ENCODE measurements at regions not wholly inside any gene's neighbourhood (a gene's known extent, or its start where the extent isn't known, plus 50 kb on each side); places are given as distances from the start of the nearest gene placed in this dataset.
"Not testable (repeated sequence)": the region's sequence is repeated elsewhere in the genome, so short reads cannot be mapped to it uniquely, and the experiment has no call there.

DNA sequence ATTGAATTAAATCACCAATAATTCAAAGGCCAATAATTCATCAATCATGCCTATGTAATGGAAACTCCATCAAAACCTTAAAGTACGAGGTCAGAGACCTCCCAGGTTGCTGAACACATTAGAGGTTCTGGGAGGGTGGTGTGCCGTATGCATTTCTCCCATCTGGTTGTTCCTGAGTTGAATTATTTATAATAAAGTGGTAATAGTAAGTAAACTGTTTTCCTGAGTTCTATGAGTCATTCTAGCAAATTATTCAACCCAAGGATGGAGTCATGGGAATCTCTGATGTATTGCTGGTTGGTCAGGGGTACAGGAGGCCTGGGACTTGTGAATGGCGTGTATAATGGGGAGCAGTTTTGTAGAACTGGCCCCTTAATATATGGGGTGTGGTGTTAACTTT is 191.7 kb downstream of the CARTPT start:
- DNase-seq, result no peak

DNA sequence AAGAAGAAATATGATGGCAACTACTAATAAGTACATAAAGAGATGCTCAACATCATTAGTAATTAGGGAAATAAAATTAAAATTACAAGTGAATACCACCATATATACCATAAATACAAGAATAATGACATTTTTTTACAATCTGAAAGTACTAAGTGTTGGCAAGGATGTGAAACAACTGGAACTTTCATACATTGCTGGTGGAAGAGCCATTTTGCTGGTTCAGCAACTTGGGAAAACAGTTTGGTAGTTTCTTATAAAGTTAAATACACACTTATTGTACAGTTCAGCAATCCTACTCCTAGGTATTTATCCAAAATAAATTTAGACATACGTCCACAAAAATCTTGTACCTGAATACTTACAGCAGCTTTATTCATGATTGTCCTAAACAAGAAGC is 192.9 kb downstream of the CARTPT start:
- no peak for DNase-seq

DNA sequence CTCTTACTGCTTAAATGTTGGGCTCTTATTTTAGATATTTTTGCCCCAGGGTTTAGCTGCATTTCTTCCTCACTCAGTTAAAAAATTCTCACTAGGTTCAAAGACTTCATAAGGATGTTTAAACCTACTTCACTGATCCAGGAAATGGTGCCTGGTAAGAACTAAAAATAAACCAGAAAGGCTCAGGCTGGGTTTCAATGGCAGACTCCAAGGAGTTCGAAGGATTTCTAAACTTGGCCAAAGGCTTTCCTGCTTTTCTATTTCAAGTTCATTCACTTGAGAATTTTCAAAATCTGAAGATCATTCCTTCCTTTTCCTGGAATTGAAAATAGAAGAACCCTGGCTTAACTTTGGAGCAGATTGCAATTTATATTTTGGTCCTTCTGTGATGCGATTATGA is 193.0 kb upstream of the MAP1B start:
- DNase-seq, result no peak

DNA sequence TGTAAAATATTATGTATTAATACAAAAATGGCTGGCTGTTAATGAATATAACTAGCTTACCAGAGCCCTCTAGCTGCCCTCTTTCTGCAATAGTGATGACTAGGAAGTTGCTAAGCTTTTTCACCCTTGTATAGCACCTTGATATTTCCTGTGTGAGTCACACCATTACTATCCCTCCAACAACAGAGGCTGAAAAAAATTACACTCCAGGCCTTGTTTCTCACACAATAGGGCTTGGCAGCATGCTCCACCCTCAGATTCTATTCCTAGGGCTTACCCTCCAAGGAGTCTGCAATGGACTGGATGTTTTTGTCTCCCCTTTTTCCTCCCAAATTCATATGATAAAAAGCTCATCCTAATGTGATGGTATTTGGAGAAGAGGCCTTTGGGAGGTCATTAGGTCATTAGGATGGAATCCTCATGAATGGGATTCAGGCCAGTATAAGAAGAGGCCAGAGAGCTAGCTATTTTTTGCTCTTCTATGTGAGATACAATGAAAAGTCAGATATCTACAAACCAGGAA is 184.6 kb upstream of the MAP1B start:
- no peak for DNase-seq

DNA sequence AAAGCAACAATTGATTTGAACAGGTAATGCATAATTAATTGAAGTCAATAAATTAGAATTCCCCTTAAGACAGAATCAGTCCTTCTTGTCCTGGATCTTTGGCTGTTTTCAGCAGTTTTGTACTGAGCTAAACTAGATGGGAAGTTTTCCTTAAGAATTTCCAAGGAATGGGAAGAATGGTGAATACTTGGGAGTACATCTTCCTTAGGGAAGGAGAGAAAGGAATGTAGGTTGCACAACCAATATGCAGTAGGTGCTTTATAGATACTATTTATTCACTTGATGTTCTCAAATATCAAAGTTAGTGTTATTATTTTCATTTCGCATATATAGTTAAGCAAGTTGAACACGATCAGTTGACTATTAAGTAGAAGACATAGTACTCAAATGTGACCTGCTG is 183.5 kb upstream of the MAP1B start:
- DNase-seq, result no peak

DNA sequence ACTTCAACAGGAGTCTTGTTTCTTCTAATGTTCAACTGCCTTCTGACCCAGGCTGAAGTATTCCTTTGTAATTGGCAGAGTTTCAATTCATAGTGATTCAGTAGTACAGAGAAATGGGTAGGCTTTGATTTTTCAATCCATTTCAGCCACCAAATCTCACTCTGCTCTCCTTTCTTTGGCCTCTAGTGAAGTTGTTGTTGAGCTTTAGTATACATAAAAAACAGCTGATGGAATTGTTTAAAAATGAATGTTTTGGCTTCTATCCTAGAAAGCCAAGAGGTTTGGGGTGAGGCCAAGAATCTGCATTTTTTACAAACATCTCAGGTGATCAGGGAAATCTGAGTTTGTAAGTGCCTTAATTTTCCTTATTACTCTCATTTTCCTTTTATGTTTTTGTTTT is 182.9 kb upstream of the MAP1B start:
- DNase-seq, result no peak

DNA sequence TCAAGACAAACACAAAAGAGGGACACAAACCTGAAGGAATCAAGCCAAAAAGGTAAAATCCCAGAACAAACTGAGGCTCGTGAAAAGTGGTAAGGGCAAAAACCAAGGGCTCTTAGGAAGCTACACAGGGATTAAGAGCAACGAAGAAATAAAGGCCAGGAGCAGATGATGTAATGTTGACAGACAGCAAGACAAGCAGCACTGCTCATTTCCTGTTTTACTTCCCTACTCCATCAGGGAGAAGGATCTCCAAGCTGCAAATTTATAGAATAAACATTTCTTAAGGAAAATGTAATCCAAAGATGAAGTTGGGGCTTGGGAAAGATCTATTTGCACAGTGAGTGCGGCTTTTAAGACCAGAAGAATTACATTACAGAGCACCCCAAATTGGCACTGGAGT is 182.3 kb upstream of the MAP1B start:
- DNase-seq, result no peak

DNA sequence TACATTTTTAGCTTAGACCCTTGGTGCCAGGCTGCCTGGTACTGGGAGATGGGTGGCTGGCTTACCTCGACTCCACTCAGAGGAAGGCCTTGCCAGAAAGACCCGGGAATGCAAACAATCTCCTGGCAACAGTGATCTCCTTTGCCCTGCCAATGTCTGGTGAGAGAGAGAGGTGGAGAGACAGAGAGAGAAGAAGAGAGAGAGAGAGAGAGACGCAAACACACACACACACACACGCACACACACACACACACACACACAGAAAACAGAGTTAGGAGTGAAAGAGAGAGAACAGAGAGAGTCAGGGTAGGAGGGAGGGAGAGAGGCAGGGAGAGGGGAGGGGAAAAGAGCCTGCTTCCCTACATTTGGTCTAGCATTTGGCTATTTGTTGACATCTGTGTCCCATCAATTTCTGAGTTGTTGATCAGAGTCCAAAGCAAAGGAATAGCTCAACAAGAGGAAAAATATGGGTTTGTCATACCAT is 181.6 kb upstream of the MAP1B start:
- DNase-seq, result no peak

DNA sequence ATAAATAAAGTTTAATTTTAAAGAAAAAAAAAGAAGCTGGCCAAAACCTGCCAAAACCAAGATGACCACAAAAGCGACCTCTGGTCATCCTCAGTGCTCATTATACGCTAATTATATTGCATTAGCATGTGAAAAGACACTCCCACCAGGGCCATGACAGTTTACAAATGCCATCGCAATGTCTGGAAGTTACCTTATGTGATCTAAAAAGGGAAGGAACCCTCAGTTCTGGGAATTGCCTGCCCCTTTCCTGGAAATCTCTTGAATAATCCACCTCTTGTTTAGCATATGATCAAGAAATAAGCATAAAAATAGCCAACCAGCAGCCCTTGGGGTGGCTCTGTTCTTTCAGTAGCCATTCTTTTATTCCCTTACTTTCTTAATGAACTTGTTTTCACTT is 178.3 kb upstream of the MAP1B start:
- DNase-seq, result no peak

DNA sequence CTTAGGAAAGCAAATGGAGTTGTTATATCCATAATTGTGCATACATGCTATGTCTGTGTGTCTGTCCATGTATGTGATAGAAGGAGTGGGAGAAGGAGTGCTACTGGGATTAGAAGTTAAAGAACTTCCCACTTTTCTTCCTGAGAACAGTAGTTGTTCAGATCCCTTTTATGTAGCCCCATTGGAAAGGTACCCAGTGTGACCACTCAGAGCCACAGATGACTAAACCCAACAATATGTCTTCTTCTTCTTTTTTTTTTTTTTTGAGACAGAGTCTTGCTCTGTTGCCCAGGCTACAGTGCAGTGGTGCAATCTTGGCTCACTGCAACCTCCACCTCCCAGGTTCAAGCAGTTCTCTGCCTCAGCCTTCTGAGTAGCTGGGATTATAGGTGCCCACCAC is 176.7 kb upstream of the MAP1B start:
- not testable (repeated sequence) for DNase-seq

DNA sequence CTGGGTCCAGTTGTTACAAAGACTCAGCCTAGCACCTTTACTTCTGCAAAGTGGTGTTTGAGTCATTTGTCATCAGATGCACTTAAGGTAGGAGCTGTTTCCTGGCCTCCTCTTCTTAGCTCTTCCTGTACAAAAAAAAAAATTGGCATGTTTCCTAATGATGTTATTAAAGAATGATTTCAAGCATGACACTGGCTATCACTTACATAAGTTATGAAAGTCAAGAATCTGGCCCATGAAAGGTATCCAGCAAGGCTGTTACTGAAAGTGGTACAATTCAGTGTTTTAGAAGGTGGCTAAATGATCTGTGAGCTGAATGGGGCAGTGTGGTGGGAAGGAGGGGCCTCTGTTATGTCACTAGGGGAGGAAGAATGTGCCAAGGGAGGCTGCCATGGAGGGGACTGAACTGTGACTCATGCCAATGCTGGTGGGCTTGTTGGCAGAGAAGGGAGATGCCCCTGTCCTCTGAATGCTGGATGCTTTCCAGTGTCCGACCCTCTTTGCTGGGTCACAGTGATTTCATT is 175.1 kb upstream of the MAP1B start:
- DNase-seq, result no peak

DNA sequence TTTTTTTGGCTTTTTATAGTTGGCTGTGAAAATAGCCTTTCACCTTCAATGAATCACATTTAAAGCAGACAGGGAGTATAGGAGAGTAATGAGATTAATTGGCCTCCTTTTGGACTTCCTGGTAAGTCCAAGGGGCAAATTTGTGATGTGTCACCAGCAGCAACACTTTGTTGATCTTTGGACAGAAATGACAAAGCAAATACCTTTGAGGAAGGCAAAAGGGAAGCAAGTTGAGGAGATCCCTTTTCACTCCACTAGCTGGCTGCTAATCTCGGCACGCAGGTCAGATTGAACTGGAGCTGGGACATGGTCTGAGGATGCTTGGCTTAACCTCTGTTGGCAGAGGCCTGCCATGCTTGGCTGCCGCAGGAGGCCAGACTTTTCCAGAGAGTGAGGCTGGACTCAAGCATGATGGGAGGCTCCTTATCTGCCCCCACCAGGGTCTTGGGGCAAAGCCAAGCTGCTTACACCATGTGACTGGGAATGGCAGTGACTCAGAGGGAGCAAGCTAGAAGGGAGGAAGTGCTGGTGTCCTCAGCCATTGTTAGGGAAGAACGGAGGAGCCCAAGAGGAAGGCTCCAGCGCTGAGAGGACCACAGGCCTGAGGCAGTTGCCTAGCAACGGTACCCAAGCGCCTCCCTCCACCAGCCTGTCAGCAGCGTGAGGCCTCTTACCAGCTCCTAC is 174.5 kb upstream of the MAP1B start:
- DNase-seq, result no peak

DNA sequence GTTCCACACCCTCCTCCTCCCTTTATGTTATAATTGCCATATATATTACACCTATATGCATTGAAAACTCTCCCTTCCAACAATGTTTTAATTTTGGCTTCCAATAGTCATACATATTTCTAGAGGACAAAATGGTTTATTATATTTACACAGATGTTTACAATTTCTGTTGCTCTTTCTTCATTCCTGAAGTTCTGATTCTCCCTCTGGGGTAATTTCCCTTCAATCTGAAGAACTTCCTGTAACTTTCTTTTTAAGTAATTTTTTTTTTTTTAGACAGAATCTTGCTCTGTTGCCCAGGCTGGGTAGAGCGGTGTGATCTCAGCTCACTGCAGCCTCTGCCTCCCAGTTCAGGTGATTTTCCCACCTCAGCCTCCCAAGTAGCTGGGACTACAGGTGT is 173.0 kb upstream of the MAP1B start:
- no peak for DNase-seq

DNA sequence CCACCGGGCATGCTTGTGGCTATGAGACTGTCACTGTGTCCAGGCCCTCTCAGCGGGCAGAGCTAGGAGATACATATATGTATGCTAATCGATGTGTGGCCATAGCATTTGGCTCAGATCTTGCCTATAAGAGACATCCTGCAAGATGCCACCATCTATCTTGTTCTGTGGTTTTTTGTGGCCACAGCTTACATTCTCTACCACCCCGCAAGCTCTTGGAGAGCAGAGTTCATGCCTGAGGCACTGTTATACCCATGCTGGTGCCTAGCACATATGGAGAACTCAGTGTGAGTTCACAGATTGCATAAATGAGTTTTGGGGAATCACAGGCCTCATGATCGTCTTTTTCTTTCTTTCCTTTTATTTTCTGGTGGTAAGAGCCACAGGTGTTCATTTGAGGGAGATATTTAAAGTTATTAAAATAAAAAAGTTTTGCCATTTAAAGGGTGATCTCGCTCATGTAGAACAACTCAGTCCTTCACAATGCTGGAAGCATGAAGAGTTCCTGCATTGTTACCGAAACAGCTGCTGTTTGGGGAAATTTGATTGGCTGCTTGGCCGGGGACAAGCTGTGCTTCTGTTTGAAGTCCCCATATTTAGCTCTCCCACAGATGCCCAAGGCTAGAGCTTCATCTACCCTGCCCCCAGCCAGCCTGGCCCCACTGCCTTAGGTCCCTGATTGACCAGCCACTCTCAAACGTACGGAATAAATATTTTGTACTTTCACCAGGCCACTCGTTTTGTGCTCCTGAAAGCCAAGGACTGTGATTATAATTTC is 169.2 kb upstream of the MAP1B start:
- no peak for DNase-seq

DNA sequence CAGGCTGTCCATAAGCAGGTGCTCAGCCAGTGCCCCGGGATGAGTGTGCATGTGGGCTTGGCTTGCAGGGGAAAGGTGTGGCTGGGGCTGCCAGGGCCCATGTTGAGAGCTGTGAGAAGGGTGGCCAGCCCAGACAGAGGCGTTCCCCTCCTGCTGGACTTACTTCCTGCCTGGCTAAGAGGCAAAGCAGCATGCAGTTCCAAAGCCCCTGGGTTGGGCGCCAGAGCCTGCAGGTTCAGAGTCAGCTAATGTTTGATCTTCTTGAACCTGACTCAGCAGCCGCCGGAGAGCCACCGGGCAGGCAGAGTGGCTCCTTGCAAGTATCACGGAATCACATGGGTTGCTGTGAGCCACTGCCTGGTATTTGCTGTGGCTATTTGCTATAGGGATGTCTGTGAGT is 168.4 kb upstream of the MAP1B start:
- no peak for DNase-seq

DNA sequence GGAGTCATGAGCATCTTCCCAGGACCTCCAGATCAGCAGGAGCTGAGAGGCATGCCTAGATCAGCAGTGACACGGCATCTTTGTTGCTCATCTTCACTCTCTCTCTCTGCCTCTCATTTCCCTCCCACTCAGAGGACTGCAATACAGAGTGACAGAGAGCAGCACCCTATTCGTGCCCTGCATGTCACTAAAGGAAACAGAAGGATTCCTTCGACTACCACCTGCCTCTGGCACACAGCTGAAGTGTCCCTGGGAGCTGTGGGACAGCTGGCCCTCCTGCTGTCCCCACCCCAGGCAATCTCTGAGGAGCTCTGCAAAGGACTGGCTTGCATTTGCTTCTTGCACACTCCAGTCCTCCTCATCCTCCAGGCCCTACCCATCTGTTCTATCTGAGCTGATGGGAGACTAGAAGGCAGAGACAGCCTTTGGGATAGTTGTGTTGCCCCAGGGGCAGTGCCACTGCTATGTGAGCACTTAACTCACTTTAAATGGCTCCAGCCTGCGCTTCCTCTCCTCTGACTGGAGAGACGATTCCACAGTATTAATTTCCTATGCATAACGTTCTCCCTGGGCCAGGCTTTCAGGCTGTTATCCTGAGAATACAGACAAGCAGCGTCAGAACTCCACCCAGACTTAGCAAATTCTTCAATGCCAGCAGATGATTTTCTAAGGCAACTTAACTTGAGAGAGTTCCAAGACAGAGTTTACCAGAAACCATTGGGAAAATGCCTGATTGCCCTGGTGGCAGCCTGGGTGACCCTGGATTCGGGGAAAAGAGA is 167.6 kb upstream of the MAP1B start:
- DNase-seq, result no peak

DNA sequence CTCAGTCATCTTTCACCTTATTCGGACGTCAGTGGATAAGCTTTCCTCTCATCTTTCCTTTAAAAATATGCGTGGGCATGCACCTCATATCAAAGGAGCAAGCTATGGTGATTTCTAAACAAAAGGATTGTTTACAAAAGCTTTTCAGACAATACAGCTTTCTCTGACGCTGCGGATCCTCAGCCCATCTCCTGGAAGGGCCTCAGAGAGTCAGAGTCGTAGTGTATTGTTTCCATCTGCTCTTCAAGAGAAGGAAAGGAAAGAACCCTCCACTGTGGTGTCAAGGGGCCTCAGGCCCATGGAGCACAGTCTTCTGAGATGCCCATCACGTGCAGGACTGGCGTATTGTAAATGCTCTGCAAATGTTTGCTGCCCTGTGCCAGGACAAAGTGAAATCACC is 163.4 kb upstream of the MAP1B start:
- DNase-seq, result no peak

DNA sequence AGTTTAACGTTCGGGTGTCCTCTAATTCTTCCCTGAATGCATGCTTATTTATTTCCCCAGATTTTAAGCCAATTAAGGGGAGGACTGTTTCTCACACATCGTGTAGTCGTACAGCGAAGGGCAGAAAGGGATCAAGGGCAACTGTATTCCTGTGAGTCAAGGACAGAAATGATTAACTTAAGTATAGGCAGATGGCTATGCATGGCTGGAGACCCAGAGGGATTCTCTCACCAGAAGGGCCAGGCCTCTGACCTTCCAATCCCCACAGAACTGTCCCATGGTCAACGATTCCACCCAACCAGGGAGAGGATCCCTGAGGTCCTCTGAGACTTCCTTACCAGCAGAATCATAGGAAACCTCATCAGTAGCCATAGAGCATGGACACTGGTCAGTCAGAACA is 161.8 kb upstream of the MAP1B start:
- no peak for DNase-seq

DNA sequence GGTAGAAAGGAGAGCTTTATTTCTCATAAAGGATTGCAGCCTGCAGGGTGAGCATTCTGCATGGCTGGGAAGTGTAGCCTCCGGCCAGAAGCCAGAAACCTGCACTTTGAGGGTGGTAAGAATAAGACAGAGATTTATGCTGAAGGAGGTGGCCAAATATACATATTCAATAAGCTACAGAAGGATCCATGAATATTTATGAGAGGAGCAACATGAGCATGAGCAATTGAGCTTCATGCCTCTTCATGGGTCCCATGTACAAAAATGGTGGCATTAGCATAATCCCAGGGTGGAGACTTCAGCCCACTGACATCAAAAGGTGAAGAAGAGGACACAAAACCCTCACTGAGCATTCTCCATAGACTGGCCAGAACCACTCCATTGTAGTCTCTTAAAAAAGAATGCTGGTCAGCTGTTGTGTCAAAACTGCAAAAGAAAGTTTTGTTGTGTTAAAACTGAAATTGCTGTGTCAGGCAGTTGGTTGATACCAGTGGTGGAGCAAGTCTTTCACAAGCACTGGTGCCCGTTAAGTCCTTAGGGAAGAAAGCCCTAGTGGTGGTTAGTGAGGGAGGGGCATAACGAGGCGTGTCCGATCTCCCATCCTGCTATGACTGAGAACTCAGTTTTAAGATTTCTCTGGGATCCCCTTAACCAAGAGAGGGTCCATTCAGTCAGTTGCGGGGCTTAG is 160.8 kb upstream of the MAP1B start:
- DNase-seq, result no peak

DNA sequence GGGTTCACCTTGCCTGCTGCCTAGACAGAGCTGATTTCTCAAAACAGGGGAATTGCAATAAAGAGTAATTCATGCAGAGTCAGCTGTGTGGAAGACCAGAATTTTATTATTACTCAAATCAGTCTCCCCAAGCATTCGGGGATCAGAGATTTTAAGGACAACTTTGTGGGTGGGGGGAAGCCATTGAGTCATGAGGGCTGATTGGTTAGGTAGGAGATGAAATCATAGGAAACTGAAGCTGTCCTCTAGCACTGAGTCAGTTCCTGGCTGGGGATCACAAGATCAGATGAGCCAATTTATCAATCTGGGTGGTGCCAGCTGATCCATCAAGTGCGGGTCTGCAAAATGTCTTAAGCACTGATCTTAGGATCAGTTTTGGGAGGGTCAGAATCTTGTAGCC is 159.1 kb upstream of the MAP1B start:
- no peak for DNase-seq

DNA sequence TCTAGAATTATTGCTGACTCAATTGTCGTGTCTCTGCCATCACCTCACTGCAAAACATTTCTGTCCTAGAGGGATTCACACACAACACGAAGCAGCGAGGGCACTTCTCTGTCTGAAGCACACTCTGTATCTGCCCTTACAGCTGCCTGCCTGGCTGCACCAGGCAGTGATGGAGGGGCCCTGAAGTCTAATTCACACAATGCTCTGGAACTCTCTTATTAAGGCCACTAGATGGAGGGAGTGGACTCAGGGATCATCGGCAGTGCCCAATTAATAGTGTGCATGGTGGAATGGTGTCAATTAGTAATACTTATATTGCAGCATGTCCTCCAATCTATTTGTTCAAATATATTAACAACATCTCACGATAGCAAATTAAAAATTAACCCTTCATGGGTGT is 157.5 kb upstream of the MAP1B start:
- no peak for DNase-seq

DNA sequence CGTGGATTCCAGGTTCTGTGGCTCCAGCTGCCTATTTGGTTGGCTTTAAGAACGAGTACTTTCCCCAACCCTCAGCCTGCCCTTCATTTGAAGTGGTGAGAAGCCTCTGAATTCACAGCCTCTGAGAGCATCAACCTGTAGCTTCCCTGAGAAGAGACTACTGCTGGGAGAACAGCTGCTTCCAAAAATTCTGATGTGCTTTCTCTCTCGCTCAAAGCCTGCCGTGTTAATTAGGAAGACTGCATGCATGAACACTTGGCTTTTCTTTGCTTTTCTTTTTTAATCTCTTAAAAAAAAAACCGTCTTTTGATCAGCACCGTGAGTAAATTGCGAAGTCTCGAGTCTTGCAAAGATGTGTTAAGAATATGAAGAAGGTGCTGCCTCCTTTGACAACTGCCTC is 153.4 kb upstream of the MAP1B start:
- DNase-seq, result no peak

DNA sequence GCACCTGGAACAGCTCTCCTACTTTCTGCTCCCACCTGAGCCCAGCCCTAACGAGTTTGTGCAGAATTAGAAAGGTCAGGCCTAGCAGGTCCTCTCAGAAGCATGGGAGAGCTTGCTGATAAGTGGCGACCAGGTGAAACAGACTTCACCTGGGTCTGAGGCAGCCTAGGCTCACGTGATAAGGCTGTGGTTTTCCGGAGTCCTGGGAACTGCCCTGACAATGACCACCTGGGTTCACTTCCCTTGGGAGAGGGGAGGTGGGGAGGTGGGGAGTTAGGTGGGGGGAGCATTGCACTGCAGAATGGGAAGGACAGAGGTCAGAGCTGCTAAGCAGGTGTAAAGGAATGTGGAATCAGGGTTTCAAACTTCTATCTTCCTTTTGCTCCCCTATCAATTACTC is 152.9 kb upstream of the MAP1B start:
- no peak for DNase-seq

Measured in CD4-positive, alpha-beta T cell treated with Interleukin-6 for 4 hours (primary cell).